Renal cortical epithelial cell (primary cell): ENCODE measurements at regions not wholly inside any gene's neighbourhood (a gene's known extent, or its start where the extent isn't known, plus 50 kb on each side); places are given as distances from the start of the nearest gene placed in this dataset.

Experiments
- DNase-seq: peaks from one replicate; pipeline ENCODE4 v3.0.0-alpha.2; 2011; ENCODE audit warnings: low read depth

- no peak for DNase-seq
Observed at GRCh38 chr9:106051545-106051944, 357.2 kb downstream of the TMEM38B start.

- DNase-seq, result no peak
Observed at GRCh38 chr9:106052166-106052565, 357.8 kb downstream of the TMEM38B start.

GRCh38 chr9:106052735-106053134 lies 358.4 kb downstream of the TMEM38B start:
- no peak for DNase-seq

GRCh38 chr9:106056328-106056727 lies 362.0 kb downstream of the TMEM38B start:
- DNase-seq, result no peak

- no peak for DNase-seq
Observed at GRCh38 chr9:106058460-106058859, 364.1 kb downstream of the TMEM38B start.

- no peak for DNase-seq
Observed at GRCh38 chr9:106059886-106060285, 365.5 kb downstream of the TMEM38B start.

GRCh38 chr9:106060885-106061284 lies 366.5 kb downstream of the TMEM38B start:
- DNase-seq, result no peak

- no peak for DNase-seq
Observed at GRCh38 chr9:106062250-106062649, 367.9 kb downstream of the TMEM38B start.

GRCh38 chr9:106065136-106065535 lies 370.8 kb downstream of the TMEM38B start:
- DNase-seq, result no peak

- no peak for DNase-seq
Observed at GRCh38 chr9:106065579-106066214, 371.4 kb downstream of the TMEM38B start.

- DNase-seq, result no peak
Observed at GRCh38 chr9:106066940-106067524, 372.7 kb downstream of the TMEM38B start.

GRCh38 chr9:106069241-106069640 lies 374.9 kb downstream of the TMEM38B start:
- DNase-seq, result no peak

GRCh38 chr9:106072421-106072820 lies 378.1 kb downstream of the TMEM38B start:
- DNase-seq, result peak; percentile 14

- no peak for DNase-seq
Observed at GRCh38 chr9:106074006-106074405, 379.7 kb downstream of the TMEM38B start.

- DNase-seq, result no peak
Observed at GRCh38 chr9:106075236-106075959, 381.1 kb downstream of the TMEM38B start.

- peak; percentile 88 for DNase-seq
Observed at GRCh38 chr9:106075960-106076327, 381.6 kb downstream of the TMEM38B start.

GRCh38 chr9:106076711-106077110 lies 382.4 kb downstream of the TMEM38B start:
- DNase-seq, result peak; percentile 1

- no peak for DNase-seq
Observed at GRCh38 chr9:106077731-106078130, 383.4 kb downstream of the TMEM38B start.

GRCh38 chr9:106082621-106083020 lies 388.3 kb downstream of the TMEM38B start:
- no peak for DNase-seq

- no peak for DNase-seq
Observed at GRCh38 chr9:106084702-106085101, 390.4 kb downstream of the TMEM38B start.

GRCh38 chr9:106085479-106085878 lies 391.1 kb downstream of the TMEM38B start:
- DNase-seq, result no peak

GRCh38 chr9:106092083-106092482 lies 397.7 kb downstream of the TMEM38B start:
- DNase-seq, result no peak

- no peak for DNase-seq
Observed at GRCh38 chr9:106102821-106103220, 408.5 kb downstream of the TMEM38B start.
